ENCODE measurements at regions not wholly inside any gene's neighbourhood (a gene's known extent, or its start where the extent isn't known, plus 50 kb on each side); places are given as distances from the start of the nearest gene placed in this dataset.

- peaks cover 13% of the 10 kb centered on the region for H3K9me3 Mint-ChIP-seq
- H3K36me3 Mint-ChIP-seq: peaks cover 3% of the 10 kb centered on the region
- H3K27me3 ChIP-seq: no peaks in the 10 kb centered on the region
- H3F3A ChIP-seq (ENCODE audit: low read depth): peaks cover 32% of the 10 kb centered on the region
- no peak overlapping the region for H3K4me3 ChIP-seq
- H3K27ac ChIP-seq: no peak overlapping the region
- H3K27ac Mint-ChIP-seq: no peak overlapping the region
- no peak overlapping the region for H2AFZ ChIP-seq (replicated peaks)
- no peak overlapping the region for H3K4me2 ChIP-seq
- no peak overlapping the region for H3K4me3 Mint-ChIP-seq
- no peaks in the 10 kb centered on the region for H4K20me1 ChIP-seq (ENCODE audit: low read depth)
- DNase-seq (ENCODE audit: low spot score): no peak
- H3K9me3 ChIP-seq (ENCODE audit: low read depth): no peaks in the 10 kb centered on the region
- no peak overlapping the region for H3K9ac ChIP-seq
- no peaks in the 10 kb centered on the region for H3K36me3 ChIP-seq
- peaks cover 2% of the 10 kb centered on the region for H3K27me3 Mint-ChIP-seq (ENCODE audit: insufficient read depth, low read depth)
- peaks cover 28% of the 10 kb centered on the region for H3K4me1 ChIP-seq
- H3K79me2 ChIP-seq (ENCODE audit: low read depth): no peaks in the 10 kb centered on the region
- TF ChIP-seq, protein P1, sequence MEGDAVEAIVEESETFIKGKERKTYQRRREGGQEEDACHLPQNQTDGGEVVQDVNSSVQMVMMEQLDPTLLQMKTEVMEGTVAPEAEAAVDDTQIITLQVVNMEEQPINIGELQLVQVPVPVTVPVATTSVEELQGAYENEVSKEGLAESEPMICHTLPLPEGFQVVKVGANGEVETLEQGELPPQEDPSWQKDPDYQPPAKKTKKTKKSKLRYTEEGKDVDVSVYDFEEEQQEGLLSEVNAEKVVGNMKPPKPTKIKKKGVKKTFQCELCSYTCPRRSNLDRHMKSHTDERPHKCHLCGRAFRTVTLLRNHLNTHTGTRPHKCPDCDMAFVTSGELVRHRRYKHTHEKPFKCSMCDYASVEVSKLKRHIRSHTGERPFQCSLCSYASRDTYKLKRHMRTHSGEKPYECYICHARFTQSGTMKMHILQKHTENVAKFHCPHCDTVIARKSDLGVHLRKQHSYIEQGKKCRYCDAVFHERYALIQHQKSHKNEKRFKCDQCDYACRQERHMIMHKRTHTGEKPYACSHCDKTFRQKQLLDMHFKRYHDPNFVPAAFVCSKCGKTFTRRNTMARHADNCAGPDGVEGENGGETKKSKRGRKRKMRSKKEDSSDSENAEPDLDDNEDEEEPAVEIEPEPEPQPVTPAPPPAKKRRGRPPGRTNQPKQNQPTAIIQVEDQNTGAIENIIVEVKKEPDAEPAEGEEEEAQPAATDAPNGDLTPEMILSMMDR (IDR thresholded peaks at IDR 0.05): no peak
- no peak for TF ChIP-seq EZH2 (IDR thresholded peaks at IDR 0.05)
- no peak for TF ChIP-seq EZH2phosphoT487 (IDR thresholded peaks at IDR 0.05)
- peaks cover 51% of the 10 kb centered on the region for H3K4me1 Mint-ChIP-seq
These were observed 457.5 kb upstream of the ZNF608 start for GRCh38 chr5:125203912-125204311.

DNA sequence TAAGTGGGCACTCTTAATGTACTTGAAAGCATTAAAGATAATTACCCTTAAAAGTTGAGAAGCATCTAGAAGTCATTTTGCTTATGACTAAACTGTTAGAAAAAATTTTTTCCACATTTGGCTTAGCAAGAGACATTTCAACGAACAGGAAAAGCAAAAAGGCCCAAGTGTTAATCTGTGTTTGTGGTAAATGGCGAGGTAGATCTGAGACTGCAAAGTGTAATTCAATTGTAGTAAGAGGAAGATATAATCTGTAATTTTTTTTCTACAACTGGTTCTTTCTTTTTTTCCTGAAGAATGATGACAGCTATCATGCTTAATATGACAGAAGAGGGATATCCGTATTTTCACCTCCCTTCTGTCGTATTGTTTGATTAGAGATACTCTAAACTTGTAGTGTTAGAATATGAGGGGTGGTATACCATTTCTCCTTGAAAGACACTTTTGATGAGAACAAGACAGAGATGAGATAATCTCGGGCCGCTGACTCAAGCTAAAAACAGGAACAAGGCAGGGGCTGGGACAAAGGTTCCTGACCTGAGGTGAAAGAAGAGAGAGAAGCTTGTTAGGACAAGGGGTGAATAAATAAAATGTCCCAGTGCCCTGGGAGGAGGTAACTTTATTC is 459.3 kb upstream of the ZNF608 start:
- no peaks in the 10 kb centered on the region for H3K27me3 ChIP-seq
- Mint-ChIP-seq H3K9me3 (peaks cover 13% of the 10 kb centered on the region), H3K36me3 (peaks cover 3% of the 10 kb centered on the region), H3K4me3 (no peak overlapping the region), H3K4me1 (peaks cover 44% of the 10 kb centered on the region), H3K27ac (no peak overlapping the region), H3K27me3 (ENCODE audit: insufficient read depth, low read depth) (peaks cover 4% of the 10 kb centered on the region)
- no peaks in the 10 kb centered on the region for H3K9me3 ChIP-seq (ENCODE audit: low read depth)
- H3K4me1 ChIP-seq: peaks cover 10% of the 10 kb centered on the region
- H2AFZ ChIP-seq (replicated peaks): peak overlapping the region; percentile 33
- H3K79me2 ChIP-seq (ENCODE audit: low read depth): no peaks in the 10 kb centered on the region
- H3K36me3 ChIP-seq: no peaks in the 10 kb centered on the region
- H4K20me1 ChIP-seq (ENCODE audit: low read depth): no peaks in the 10 kb centered on the region
- peak overlapping the region; percentile 7 for H3K27ac ChIP-seq
- H3K9ac ChIP-seq: no peak overlapping the region
- peaks cover 16% of the 10 kb centered on the region for H3F3A ChIP-seq (ENCODE audit: low read depth)
- TF ChIP-seq EZH2phosphoT487 (IDR thresholded peaks at IDR 0.05) (no peak), EZH2 (IDR thresholded peaks at IDR 0.05) (no peak)
- TF ChIP-seq, protein P1 (IDR thresholded peaks at IDR 0.05): no peak
- H3K4me3 ChIP-seq: no peak overlapping the region
- H3K4me2 ChIP-seq: no peak overlapping the region
- DNase-seq (ENCODE audit: low spot score): no peak

DNA sequence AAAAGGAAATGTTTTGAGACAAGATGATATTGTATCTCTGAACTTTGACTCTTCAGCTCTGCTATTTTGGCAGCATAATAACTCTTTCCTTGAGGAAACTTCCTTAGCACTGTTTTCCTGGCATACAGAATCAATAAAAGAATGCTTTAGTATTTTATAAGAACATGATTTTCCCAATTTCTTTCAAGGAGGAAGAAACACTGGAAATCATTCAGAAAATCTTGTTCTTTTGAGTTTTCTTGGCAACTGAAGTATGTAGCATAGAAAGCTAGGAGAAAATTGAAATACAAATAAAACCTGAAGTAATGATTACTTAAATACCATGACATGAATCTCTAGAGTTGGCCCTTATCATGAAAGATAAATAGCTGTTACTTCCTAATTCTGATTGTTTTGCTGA is 461.4 kb upstream of the ZNF608 start:
- Mint-ChIP-seq H3K27me3 (ENCODE audit: insufficient read depth, low read depth) (peaks cover 4% of the 10 kb centered on the region), H3K4me3 (no peak overlapping the region), H3K9me3 (peaks cover 13% of the 10 kb centered on the region), H3K36me3 (peaks cover 3% of the 10 kb centered on the region), H3K27ac (no peak overlapping the region), H3K4me1 (peaks cover 23% of the 10 kb centered on the region)
- Histone ChIP-seq H2AFZ (replicated peaks) (no peak overlapping the region), H3K27me3 (no peaks in the 10 kb centered on the region), H3K4me2 (no peak overlapping the region), H3K79me2 (ENCODE audit: low read depth) (no peaks in the 10 kb centered on the region), H3K27ac (no peak overlapping the region), H3K9ac (no peak overlapping the region), H3F3A (ENCODE audit: low read depth) (no peaks in the 10 kb centered on the region), H3K9me3 (ENCODE audit: low read depth) (no peaks in the 10 kb centered on the region), H3K4me1 (no peaks in the 10 kb centered on the region), H3K4me3 (no peak overlapping the region), H3K36me3 (no peaks in the 10 kb centered on the region), H4K20me1 (ENCODE audit: low read depth) (no peaks in the 10 kb centered on the region)
- TF ChIP-seq EZH2 (IDR thresholded peaks at IDR 0.05): no peak
- TF ChIP-seq, protein P1 (IDR thresholded peaks at IDR 0.05): no peak
- no peak for TF ChIP-seq EZH2phosphoT487 (IDR thresholded peaks at IDR 0.05)
- no peak for DNase-seq (ENCODE audit: low spot score)
